CD4-positive, alpha-beta T cell treated with Interleukin-2 at 100 ng/mL for 4 hours (primary cell): ENCODE measurements at regions not wholly inside any gene's neighbourhood (a gene's known extent, or its start where the extent isn't known, plus 50 kb on each side); places are given as distances from the start of the nearest gene placed in this dataset.

Experiments
- DNase-seq: peaks from one replicate; pipeline ENCODE4 v3.0.0-alpha.2; 2020; ENCODE audit warnings: low spot score

GRCh38 chr2:7933672-7934071 lies 748.2 kb upstream of the ID2 start:
- DNase-seq: no peak

GRCh38 chr2:7934476-7934875 lies 747.4 kb upstream of the ID2 start:
- no peak for DNase-seq

GRCh38 chr2:7937082-7937481 lies 744.8 kb upstream of the ID2 start:
- DNase-seq: no peak

DNA sequence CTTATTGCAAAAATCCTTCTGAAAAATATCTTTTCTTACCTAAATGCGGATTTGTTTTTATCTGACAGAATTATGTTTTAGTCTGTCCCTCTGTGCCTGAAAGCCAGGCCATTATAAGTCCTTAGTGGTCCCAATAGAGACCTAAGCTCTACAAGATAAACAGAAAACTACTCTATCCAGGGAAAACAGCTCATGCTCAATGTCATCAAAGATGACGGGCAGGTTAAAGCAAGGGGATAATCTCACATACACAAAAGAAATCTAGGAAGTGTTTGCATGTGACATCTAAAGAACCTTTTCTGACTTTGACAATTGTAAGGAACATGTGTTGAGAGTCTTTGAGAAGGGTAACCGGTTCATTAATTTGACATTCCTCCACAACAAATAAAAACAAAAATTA lies 741.1 kb upstream of the ID2 start:
- no peak for DNase-seq

GRCh38 chr2:7943446-7943845 lies 738.4 kb upstream of the ID2 start:
- no peak for DNase-seq

GRCh38 chr2:7945026-7945425 lies 736.8 kb upstream of the ID2 start:
- DNase-seq: no peak

GRCh38 chr2:7950035-7950612 lies 731.7 kb upstream of the ID2 start:
- DNase-seq: no peak

GRCh38 chr2:7951001-7951400 lies 730.9 kb upstream of the ID2 start:
- no peak for DNase-seq

DNA sequence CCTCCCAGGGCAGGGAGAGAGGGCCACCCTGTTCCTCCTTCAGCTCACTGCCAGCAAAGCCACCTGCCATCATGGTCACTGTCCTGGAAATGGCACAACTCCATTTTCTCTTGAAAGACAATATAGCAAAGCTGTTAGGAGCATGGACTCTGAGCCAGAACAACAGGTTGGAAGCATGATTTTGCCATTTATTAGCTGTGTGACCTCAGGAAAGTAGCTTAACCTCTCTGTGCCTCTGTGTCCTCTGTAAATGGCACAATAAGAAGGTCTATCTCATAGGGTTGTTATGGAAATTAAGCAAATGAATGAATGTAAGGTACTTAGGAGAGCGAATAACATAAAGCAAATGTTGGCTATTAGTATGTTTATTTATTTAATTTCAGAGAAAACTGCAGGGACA lies 730.4 kb upstream of the ID2 start:
- no peak for DNase-seq

DNA sequence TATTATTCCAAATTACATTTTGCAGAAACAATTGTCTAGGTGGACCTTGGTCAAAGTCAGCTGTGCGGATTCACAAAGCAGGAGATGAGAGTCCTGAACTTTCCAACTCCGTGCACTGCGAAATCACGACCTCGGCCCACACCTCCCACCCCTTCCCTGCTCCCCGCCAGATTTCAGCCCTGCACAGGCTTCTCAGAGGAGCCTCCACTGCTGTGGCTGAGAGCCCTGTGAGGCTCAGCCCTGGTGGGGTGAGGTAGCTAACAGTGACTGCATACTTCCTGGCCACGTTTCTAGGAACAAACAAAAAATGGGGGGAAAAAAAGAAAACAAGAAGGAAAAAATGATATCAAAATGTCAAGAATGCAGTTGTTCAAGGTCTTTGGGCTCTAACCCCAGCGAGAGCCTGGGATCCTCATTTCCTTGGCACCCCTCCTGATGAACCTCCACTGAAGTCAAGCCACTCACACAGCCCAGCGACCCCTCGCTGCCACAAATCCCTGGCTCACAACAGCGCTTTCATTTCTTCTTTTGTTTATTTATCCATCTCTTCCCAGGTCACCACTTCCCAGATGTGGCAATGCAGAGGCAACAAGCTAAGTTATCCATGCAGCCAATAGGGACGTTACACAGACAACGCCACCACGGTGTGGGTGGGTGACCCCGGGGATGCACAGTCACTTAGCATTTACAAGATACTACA lies 729.7 kb upstream of the ID2 start:
- no peak for DNase-seq

- no peak for DNase-seq
Measured at GRCh38 chr2:7953195-7953594, 728.7 kb upstream of the ID2 start.

GRCh38 chr2:7954234-7954633 lies 727.6 kb upstream of the ID2 start:
- DNase-seq: no peak

- DNase-seq: no peak
Measured at GRCh38 chr2:7956126-7956689, 725.6 kb upstream of the ID2 start.

- no peak for DNase-seq
Measured at GRCh38 chr2:7961550-7961949, 720.3 kb upstream of the ID2 start.

DNA sequence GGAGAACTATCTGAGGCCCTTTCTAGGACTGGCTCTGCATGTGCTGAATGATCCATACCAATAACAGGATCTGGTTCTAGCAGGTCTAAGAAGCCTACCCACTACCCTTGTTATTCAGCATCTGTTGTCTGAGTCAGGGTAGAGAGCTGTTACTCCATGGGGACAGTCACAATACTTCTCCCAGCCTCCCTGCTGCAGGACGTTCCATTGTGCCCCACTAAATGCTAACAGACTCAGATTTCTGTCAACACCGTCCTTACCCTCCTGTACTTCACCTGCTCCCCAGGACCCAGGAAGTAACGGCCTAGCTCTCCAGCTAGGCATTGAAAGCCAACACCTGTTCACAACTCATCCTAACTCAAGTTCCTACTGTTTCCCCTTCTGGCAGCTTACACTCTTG lies 719.7 kb upstream of the ID2 start:
- no peak for DNase-seq

DNA sequence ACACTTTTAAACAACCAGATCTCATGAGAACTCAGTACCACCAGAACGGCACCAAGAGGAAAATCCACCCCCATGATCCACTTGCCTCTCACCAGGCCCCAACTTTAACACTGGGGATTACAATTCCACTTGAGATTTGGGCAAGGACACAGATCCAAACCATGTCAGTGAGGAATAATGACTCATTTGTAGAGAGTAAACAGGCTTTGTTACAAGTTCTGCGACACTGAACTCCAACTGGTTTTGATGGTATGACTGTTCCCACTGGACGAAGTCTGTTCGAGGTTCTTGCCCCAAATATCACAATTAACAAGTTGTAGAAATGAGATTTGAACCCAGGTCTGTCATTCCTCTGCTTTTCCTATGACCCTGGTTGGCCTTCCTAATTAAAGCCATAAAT lies 718.1 kb upstream of the ID2 start:
- no peak for DNase-seq

DNA sequence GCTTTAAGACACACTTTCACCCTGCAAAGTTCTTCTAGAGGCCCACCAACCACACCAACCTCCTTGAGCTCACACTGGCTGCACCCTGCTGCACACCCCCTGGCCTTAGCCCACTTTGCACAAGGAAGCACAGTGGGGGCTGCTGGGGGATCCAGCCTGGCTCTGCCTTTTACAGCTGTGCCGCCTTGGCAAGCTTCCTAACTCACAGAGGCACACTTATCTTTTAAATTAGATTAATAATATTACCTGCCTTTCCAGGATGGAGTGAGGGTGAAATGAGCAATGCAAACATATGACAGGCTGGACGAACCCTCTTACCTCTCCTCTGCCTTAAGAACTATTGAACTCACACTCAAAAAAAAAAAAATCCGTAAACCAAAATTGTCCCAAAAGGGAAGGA lies 715.8 kb upstream of the ID2 start:
- no peak for DNase-seq

DNA sequence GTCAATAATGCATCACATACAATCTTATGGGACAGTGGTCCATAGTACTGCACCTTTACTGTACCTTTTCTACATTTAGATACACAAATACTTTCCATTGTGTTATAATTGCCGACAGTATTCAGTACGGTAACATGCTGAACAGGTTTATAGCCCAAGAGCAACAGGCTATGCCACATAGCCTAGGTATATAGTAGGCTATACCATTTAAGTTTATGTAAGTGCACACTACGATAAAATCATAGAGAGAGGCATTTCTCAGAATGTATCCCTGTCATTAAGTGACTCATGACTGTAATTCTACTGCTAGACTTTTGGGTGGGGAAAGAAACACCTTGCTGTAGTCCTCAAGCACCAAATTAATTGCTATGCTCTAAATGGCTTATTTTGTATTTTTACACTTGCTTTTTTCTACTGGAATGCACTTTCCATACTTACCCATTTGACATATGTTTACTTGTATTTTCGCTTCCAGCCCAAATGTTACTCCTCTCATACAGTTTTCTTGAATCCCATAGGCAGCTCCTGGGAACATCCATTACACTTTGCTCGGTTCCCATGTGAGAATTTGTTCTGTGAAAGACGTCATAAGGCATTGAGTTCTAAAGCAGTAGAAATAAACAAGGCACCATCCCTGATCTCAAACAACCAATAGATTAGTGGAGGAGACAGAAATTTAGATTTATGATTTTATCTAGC lies 714.0 kb upstream of the ID2 start:
- DNase-seq: no peak

GRCh38 chr2:7969756-7970515 lies 711.9 kb upstream of the ID2 start:
- DNase-seq: no peak

GRCh38 chr2:7971248-7971647 lies 710.6 kb upstream of the ID2 start:
- no peak for DNase-seq

DNA sequence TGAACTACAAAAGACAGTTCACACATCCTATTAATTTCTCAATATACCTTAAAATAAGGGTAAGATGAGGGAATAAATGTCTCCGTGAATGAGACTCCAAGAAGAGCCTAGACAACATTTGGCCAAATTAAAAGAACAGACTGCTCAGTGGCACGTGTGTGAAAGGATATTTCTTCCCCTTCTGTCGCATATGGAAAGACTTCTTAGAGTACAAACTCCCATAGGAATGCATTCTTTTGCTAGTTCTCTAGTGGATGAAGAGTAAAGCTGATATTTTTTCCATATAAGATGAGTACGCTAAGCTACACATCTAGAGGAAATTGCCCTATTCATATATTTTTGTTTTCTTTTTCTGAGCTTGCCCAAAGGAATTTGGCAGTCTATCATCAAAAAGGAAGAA lies 710.0 kb upstream of the ID2 start:
- no peak for DNase-seq

GRCh38 chr2:7972670-7973069 lies 709.2 kb upstream of the ID2 start:
- no peak for DNase-seq
